Mesothelial cell of epicardium (in vitro differentiated cells): ENCODE measurements at regions not wholly inside any gene's neighbourhood (a gene's known extent, or its start where the extent isn't known, plus 50 kb on each side); places are given as distances from the start of the nearest gene placed in this dataset.
"Not testable (repeated sequence)": the region's sequence is repeated elsewhere in the genome, so short reads cannot be mapped to it uniquely, and the experiment has no call there.

Source experiments
- DNase-seq, 2 experiments: peaks; one replicate each; pipeline ENCODE4 v3.0.0; 2021; ENCODE audit warnings: low spot score in 2 of 2; ENCODE audit not compliant: unreplicated experiment in 2 of 2
- H3K27ac Mint-ChIP-seq: 2 replicates; pipeline ENCODE4 v1.8.0; 2021; ENCODE audit warnings: mixed read lengths
- H3K27me3 Mint-ChIP-seq: 2 replicates; pipeline ENCODE4 v1.8.0; 2021; ENCODE audit warnings: low read depth, mixed read lengths
- H3K36me3 Mint-ChIP-seq: 2 replicates; pipeline ENCODE4 v1.8.0; 2021; ENCODE audit warnings: mixed read lengths
- H3K4me1 Mint-ChIP-seq: 2 replicates; pipeline ENCODE4 v1.8.0; 2021; ENCODE audit warnings: mixed read lengths
- H3K4me3 Mint-ChIP-seq: 2 replicates; pipeline ENCODE4 v1.8.0; 2021; ENCODE audit warnings: mild to moderate bottlenecking, moderate library complexity, mixed read lengths
- H3K9me3 Mint-ChIP-seq: 2 replicates; pipeline ENCODE4 v1.8.0; 2021; ENCODE audit warnings: mixed read lengths
- TF ChIP-seq, protein P1 (sequence below): fragments of 200-600 bp; sonication (generic); IDR thresholded peaks from one replicate; pipeline ENCODE4 v1.5.0; 2021; ENCODE audit warnings: antibody characterized with exemption; ENCODE audit not compliant: unreplicated experiment

- Mint-ChIP-seq H3K4me1 (no peaks in the 10 kb centered on the region), H3K4me3 (no peak overlapping the region), H3K27ac (no peak overlapping the region), H3K27me3 (peaks cover 11% of the 10 kb centered on the region), H3K9me3 (no peaks in the 10 kb centered on the region), H3K36me3 (no peaks in the 10 kb centered on the region)
- DNase-seq, result no peak
- TF ChIP-seq, protein P1, sequence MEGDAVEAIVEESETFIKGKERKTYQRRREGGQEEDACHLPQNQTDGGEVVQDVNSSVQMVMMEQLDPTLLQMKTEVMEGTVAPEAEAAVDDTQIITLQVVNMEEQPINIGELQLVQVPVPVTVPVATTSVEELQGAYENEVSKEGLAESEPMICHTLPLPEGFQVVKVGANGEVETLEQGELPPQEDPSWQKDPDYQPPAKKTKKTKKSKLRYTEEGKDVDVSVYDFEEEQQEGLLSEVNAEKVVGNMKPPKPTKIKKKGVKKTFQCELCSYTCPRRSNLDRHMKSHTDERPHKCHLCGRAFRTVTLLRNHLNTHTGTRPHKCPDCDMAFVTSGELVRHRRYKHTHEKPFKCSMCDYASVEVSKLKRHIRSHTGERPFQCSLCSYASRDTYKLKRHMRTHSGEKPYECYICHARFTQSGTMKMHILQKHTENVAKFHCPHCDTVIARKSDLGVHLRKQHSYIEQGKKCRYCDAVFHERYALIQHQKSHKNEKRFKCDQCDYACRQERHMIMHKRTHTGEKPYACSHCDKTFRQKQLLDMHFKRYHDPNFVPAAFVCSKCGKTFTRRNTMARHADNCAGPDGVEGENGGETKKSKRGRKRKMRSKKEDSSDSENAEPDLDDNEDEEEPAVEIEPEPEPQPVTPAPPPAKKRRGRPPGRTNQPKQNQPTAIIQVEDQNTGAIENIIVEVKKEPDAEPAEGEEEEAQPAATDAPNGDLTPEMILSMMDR, result no peak
These were observed 86.3 kb downstream of the GYPE start for GRCh38 chr4:143819029-143819428.

DNA sequence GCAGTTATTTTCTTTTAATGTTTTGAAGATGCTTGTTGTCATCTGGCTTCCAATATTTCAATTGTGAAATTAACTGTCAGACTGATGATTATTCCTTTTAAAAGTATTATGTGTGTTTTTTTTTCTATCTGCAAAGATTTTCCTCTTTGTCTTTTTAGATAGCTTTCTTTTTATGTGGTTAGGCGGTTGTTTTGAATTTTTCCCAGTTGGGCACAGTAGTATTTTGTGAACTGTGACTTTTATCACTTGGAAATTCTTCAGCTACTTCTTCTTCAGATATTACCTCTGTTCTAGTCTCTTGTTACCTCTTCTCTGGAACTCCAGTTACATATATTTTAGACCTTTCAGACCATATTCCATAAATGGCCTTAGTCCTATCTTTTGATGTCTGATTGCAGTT lies 87.5 kb downstream of the GYPE start:
- H3K4me3 Mint-ChIP-seq, H3K4me1 Mint-ChIP-seq, DNase-seq, H3K27ac Mint-ChIP-seq, H3K36me3 Mint-ChIP-seq, H3K9me3 Mint-ChIP-seq, H3K27me3 Mint-ChIP-seq: not testable (repeated sequence)

- not testable (repeated sequence) for H3K27me3 Mint-ChIP-seq, H3K27ac Mint-ChIP-seq, H3K4me1 Mint-ChIP-seq, H3K36me3 Mint-ChIP-seq, H3K4me3 Mint-ChIP-seq, H3K9me3 Mint-ChIP-seq, DNase-seq
These were observed 90.0 kb downstream of the GYPE start for GRCh38 chr4:143815375-143815774.

DNA sequence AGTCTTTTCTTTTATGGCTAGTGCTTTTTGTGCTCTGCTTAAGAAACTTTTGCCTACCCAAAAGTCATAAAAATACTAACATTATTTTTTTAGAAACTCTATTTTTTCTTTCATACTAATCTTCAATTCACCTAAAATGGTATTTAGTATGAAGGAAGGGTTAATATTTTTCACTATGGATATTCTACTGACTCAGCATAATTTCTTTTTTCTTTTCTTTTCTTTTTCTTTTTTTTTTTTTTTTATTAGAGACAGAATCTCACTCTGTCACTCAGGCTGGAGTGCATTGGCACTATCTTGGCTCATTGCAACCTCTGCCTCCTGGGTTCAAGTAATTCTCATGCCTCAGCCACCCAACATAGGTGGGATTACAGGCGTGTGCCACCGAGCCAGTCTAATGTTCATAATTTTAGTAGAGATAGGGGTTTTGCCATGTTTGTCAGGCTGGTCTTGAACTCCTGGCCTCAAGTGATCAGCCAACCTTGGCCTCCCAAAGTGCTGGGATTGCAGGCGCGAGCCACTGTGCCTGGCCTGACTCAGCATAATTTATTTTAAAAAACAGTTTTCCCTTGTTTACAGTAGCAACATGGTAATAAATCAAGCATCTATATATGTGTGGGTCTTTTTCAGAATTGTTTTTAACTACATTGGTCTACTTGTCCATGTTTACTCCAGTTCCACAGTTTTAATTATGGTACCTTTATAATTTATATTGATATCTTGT lies 91.8 kb downstream of the GYPE start:
- not testable (repeated sequence) for H3K4me3 Mint-ChIP-seq, DNase-seq, H3K27me3 Mint-ChIP-seq, H3K27ac Mint-ChIP-seq, H3K36me3 Mint-ChIP-seq, H3K4me1 Mint-ChIP-seq, H3K9me3 Mint-ChIP-seq

DNA sequence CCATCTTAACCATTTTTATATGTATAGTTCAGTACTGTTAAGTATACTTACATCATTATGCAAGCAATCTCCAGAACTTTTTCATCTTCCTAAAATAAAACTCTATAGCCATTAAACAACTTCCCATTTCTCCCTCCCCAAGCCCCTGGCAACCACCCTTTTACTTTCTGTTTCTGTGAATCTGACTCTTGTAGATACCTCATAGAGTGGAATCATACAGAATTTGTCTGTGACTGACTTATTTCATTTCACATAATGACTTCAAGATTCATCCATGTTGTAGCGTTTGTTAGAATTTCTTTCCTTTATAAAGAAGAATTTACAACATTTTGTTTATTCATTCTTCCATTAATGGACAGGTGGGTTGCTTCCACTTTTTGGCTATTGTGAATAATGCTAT lies 91.2 kb upstream of the FREM3 start:
- not testable (repeated sequence) for H3K4me3 Mint-ChIP-seq, H3K9me3 Mint-ChIP-seq, H3K36me3 Mint-ChIP-seq, H3K4me1 Mint-ChIP-seq, DNase-seq, H3K27ac Mint-ChIP-seq
- peaks cover 17% of the 10 kb centered on the region for H3K27me3 Mint-ChIP-seq

DNA sequence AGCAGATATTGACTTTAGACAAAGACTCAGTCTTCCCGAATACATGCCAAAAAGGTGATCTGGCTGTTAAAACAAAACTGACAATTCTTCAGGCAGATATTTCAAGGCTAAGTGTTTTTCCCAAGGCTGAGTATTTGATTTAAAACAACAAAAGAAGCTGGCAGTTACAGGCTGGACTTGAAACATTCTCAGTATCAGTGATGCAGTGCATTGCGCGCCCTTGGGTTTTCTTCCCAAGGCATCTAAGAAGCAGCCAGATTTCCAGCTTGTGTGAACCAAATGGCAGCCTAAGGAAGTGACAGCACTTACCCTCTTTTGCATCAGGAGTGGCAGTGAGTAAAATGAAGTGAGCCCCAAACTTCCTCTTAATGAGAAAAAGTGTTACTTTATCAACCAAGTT lies 90.0 kb upstream of the FREM3 start:
- not testable (repeated sequence) for H3K4me1 Mint-ChIP-seq, H3K36me3 Mint-ChIP-seq, H3K4me3 Mint-ChIP-seq, H3K9me3 Mint-ChIP-seq, H3K27ac Mint-ChIP-seq, DNase-seq
- peaks cover 17% of the 10 kb centered on the region for H3K27me3 Mint-ChIP-seq

- DNase-seq, H3K27ac Mint-ChIP-seq, H3K4me3 Mint-ChIP-seq, H3K4me1 Mint-ChIP-seq, H3K36me3 Mint-ChIP-seq, H3K9me3 Mint-ChIP-seq: not testable (repeated sequence)
- peaks cover 17% of the 10 kb centered on the region for H3K27me3 Mint-ChIP-seq
These were observed 89.1 kb upstream of the FREM3 start for GRCh38 chr4:143789618-143790017.

GRCh38 chr4:143784567-143784966 lies 84.1 kb upstream of the FREM3 start:
- Mint-ChIP-seq H3K9me3 (peaks cover 16% of the 10 kb centered on the region), H3K4me3 (no peak overlapping the region), H3K36me3 (no peaks in the 10 kb centered on the region), H3K27me3 (peaks cover 12% of the 10 kb centered on the region), H3K27ac (no peak overlapping the region), H3K4me1 (no peaks in the 10 kb centered on the region)
- DNase-seq, result no peak
- TF ChIP-seq, protein P1, result no peak

DNA sequence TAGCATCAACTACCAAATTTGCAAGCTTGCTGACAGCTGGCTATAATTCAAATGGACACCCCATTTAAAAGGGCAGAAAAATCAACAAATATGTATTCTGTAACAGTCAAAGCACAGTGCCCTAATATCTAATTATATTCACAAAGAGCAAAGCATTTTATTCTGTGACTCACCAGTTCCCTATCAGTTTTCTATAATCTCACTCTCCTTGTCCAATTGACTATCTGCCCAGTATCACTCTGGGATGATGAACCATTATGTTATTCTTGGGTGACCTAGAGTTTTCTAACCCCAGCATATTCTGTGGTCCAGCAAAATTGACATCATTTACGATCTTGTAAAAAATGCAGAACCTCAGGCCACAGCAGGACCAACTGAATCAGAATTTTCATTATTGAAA lies 82.0 kb upstream of the FREM3 start:
- Mint-ChIP-seq H3K4me1 (no peaks in the 10 kb centered on the region), H3K36me3 (no peaks in the 10 kb centered on the region), H3K27me3 (peaks cover 6% of the 10 kb centered on the region), H3K9me3 (peaks cover 16% of the 10 kb centered on the region), H3K4me3 (no peak overlapping the region), H3K27ac (no peak overlapping the region)
- DNase-seq, result no peak
- TF ChIP-seq, protein P1, result no peak
